ENCODE measurements at regions not wholly inside any gene's neighbourhood (a gene's known extent, or its start where the extent isn't known, plus 50 kb on each side); places are given as distances from the start of the nearest gene placed in this dataset.

DNA sequence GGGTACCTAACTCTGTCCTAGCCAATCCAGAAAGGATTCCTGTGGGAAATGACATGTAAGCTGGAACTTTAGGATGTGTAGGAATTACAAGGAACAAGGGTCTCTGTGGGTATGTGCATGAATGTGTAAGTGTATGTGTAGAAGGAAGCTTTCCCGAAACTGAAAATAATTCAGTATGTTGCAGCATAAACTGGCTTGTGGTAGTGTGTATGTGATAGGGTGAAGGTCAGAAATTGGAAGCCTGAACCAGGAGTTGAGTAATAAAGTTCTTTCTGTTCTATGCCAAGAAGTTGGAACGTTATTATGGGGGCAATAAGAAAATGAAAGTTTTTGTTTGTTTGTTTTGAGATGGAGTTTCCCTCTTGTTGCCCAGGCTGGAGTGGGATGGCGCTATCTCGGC, 323.1 kb upstream of the KITLG start:
- ATAC-seq (ENCODE audit: insufficient read depth, low FRiP score) (no peak), DNase-seq (no peak)
- H3K27me3 ChIP-seq (ENCODE audit: control insufficient read depth in 3 of 3, insufficient read depth in 3 of 3, low read length in 2 of 3): no peaks in the 10 kb centered on the region
- H3K4me3 ChIP-seq: no peak overlapping the region
- peaks cover 0 to 2% (median under 1%) of the 10 kb centered on the region in 4 donors for H3K9me3 ChIP-seq (ENCODE audit: control insufficient read depth in 4 of 4, insufficient read depth in 3 of 4, low read length in 3 of 4)
- no peak for TF ChIP-seq CTCF (IDR thresholded peaks at IDR 0.05; ENCODE audit: control extremely low read depth, extremely low read depth)
- WGBS, 2 donors: 83 to 90% methylated on average over 4 of the region's 4 CpGs
- no peaks in the 10 kb centered on the region for H3K4me1 ChIP-seq (ENCODE audit: control insufficient read depth in 5 of 5, insufficient read depth in 5 of 5, low read length in 5 of 5)
- H3K27ac ChIP-seq (ENCODE audit: low read depth in 1 of 2, low read length in 1 of 2): no peak overlapping the region
- H3K9ac ChIP-seq (ENCODE audit: insufficient read depth in 1 of 2, low read length in 2 of 2): no peak overlapping the region
- H3K36me3 ChIP-seq (ENCODE audit: control insufficient read depth in 4 of 4, insufficient read depth in 4 of 4, low read length in 4 of 4): no peaks in the 10 kb centered on the region

- no peak overlapping the region for H3K27ac ChIP-seq (ENCODE audit: low read depth in 1 of 2, low read length in 1 of 2)
- no peaks in the 10 kb centered on the region for H3K9me3 ChIP-seq (ENCODE audit: control insufficient read depth in 4 of 4, insufficient read depth in 3 of 4, low read length in 3 of 4)
- H3K4me3 ChIP-seq: no peak overlapping the region
- WGBS, 2 donors: 79% methylated on average over 1 of the region's 1 CpG
- no peak for TF ChIP-seq CTCF (IDR thresholded peaks at IDR 0.05; ENCODE audit: control extremely low read depth, extremely low read depth)
- H3K9ac ChIP-seq (ENCODE audit: insufficient read depth in 1 of 2, low read length in 2 of 2): no peak overlapping the region
- H3K36me3 ChIP-seq (ENCODE audit: control insufficient read depth in 4 of 4, insufficient read depth in 4 of 4, low read length in 4 of 4): no peaks in the 10 kb centered on the region
- H3K27me3 ChIP-seq (ENCODE audit: control insufficient read depth in 3 of 3, insufficient read depth in 3 of 3, low read length in 2 of 3): no peaks in the 10 kb centered on the region
- no peaks in the 10 kb centered on the region for H3K4me1 ChIP-seq (ENCODE audit: control insufficient read depth in 5 of 5, insufficient read depth in 5 of 5, low read length in 5 of 5)
- ATAC-seq (ENCODE audit: insufficient read depth, low FRiP score) (peak; percentile 27), DNase-seq (peak in 2 of 3 donors; percentile 42 to 68)
Observed at GRCh38 chr12:88897723-88898122, 317.5 kb upstream of the KITLG start.

DNA sequence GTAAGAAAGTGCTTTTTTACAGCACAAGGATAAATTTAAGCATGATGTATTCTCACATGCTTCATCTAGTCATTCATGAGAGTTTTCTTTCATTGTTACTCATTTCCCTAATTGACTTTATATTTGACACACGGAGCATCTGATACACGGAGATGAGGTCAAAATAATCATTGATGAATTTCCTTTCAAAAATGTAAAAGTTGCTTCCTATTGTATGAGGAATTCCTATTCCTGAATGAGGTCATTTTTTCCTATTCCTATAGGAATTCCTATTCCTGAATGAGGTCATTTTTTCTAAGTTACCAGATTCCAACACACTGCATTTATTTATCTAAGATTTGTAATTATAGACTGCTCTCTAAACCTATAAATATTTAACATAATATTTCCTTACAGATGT, 316.7 kb upstream of the KITLG start:
- Histone ChIP-seq H3K9me3 (ENCODE audit: control insufficient read depth in 4 of 4, insufficient read depth in 3 of 4, low read length in 3 of 4) (no peaks in the 10 kb centered on the region), H3K4me3 (no peak overlapping the region), H3K27ac (ENCODE audit: low read depth in 1 of 2, low read length in 1 of 2) (no peak overlapping the region), H3K9ac (ENCODE audit: insufficient read depth in 1 of 2, low read length in 2 of 2) (no peak overlapping the region), H3K36me3 (ENCODE audit: control insufficient read depth in 4 of 4, insufficient read depth in 4 of 4, low read length in 4 of 4) (no peaks in the 10 kb centered on the region), H3K4me1 (ENCODE audit: control insufficient read depth in 5 of 5, insufficient read depth in 5 of 5, low read length in 5 of 5) (no peaks in the 10 kb centered on the region), H3K27me3 (ENCODE audit: control insufficient read depth in 3 of 3, insufficient read depth in 3 of 3, low read length in 2 of 3) (no peaks in the 10 kb centered on the region)
- DNase-seq: peak in 1 of 3 donors; percentile 19
- ATAC-seq (ENCODE audit: insufficient read depth, low FRiP score): no peak
- WGBS, 2 donors: 66 to 79% methylated on average over 2 of the region's 2 CpGs
- no peak for TF ChIP-seq CTCF (IDR thresholded peaks at IDR 0.05; ENCODE audit: control extremely low read depth, extremely low read depth)

DNA sequence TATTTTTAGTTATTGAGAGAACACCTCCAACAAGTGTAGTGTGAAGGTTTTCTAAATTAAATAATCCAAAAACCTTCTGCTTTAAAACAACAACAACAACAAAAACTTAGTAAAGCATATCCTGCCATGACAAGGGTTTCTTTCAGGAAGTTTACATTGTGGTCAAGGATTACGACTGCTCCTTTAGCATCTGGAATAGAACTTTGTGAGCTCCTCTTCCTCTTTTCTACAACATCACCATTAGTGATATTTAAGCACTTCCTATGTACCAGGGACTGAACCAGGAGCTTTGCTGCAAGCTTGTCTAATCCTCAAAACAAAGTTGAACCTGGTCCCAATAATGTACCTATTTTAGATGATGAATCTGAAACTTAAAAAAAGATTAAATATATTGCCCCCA, 315.4 kb upstream of the KITLG start:
- no peak for ATAC-seq (ENCODE audit: insufficient read depth, low FRiP score)
- Histone ChIP-seq H3K4me3 (no peak overlapping the region), H3K27me3 (ENCODE audit: control insufficient read depth in 3 of 3, insufficient read depth in 3 of 3, low read length in 2 of 3) (no peaks in the 10 kb centered on the region), H3K9me3 (ENCODE audit: control insufficient read depth in 4 of 4, insufficient read depth in 3 of 4, low read length in 3 of 4) (no peaks in the 10 kb centered on the region), H3K27ac (ENCODE audit: low read depth in 1 of 2, low read length in 1 of 2) (no peak overlapping the region), H3K9ac (ENCODE audit: insufficient read depth in 1 of 2, low read length in 2 of 2) (no peak overlapping the region), H3K4me1 (ENCODE audit: control insufficient read depth in 5 of 5, insufficient read depth in 5 of 5, low read length in 5 of 5) (no peaks in the 10 kb centered on the region), H3K36me3 (ENCODE audit: control insufficient read depth in 4 of 4, insufficient read depth in 4 of 4, low read length in 4 of 4) (no peaks in the 10 kb centered on the region)
- 9 to 41% methylated on average over 1 of the region's 1 CpG for WGBS, 2 donors
- no peak for TF ChIP-seq CTCF (IDR thresholded peaks at IDR 0.05; ENCODE audit: control extremely low read depth, extremely low read depth)
- DNase-seq: peak in 1 of 3 donors; percentile 27

All from lung (tissue), 11 donors.